IMR-90 (cell line): ENCODE measurements at regions not wholly inside any gene's neighbourhood (a gene's known extent, or its start where the extent isn't known, plus 50 kb on each side); places are given as distances from the start of the nearest gene placed in this dataset.

Experiments used
- ATAC-seq: fragments of 200-7000 bp; cut with Tn5 transposase; 2 replicates; pipeline ENCODE4 v1.9.1; 2020; ENCODE audit warnings: low read depth, mild to moderate bottlenecking, moderate library complexity
- BruUV-seq: library from RNA; stranded (reverse); fragments of 400-500 nt; replicated peaks from 2 replicates; lab custom pipeline; 2021; lab: Mats Ljungman, UMichigan
- CTCF ChIA-PET: fragments of 300-600 bp; formaldehyde crosslinking; extraction: SDS; loops from one replicate; lab custom pipeline; 2021; ENCODE audit warnings: antibody characterized with exemption; lab: Yijun Ruan, JAX
- POLR2A ChIA-PET: fragments of 300-600 bp; sonication (Branson Sonifier 250); formaldehyde crosslinking; loops from one replicate; lab custom pipeline; 2022; ENCODE audit warnings: antibody characterized with exemption; ENCODE audit not compliant: unreplicated experiment; lab: Charles Lee
- DNase-seq: peaks from one replicate; pipeline ENCODE4 v3.0.0; 2013
- H2AFZ ChIP-seq: replicated peaks from 2 replicates; pipeline ENCODE3; 2013; ENCODE audit warnings: low read length, mild to moderate bottlenecking; ENCODE audit not compliant: poor library complexity
- H2AK5ac ChIP-seq: 2 replicates; pipeline ENCODE4 v1.6.1; 2013; ENCODE audit warnings: low read depth, low read length, inconsistent platforms
- H2AK9ac ChIP-seq: replicated peaks from 2 replicates; pipeline ENCODE3; 2013; ENCODE audit warnings: mild to moderate bottlenecking, low read depth, low read length, moderate library complexity; ENCODE audit not compliant: poor library complexity
- H2BK120ac ChIP-seq: 2 replicates; pipeline ENCODE4 v1.6.1; 2013; ENCODE audit warnings: low read depth, low read length, inconsistent platforms
- H2BK15ac ChIP-seq: 3 replicates; pipeline ENCODE4 v1.6.1; 2013; ENCODE audit warnings: low read depth, low read length, inconsistent platforms
- H2BK20ac ChIP-seq: 2 replicates; pipeline ENCODE4 v1.6.1; 2013; ENCODE audit warnings: low read depth, mild to moderate bottlenecking, inconsistent platforms, low read length, moderate library complexity
- H2BK5ac ChIP-seq: 2 replicates; pipeline ENCODE4 v1.6.1; 2013; ENCODE audit warnings: mild to moderate bottlenecking, low read depth, low read length, inconsistent platforms; ENCODE audit not compliant: poor library complexity, severe bottlenecking
- H3K14ac ChIP-seq: replicated peaks from 2 replicates; pipeline ENCODE4 v1.6.1; 2013; ENCODE audit warnings: low read depth, low read length, inconsistent platforms
- H3K18ac ChIP-seq: 2 replicates; pipeline ENCODE4 v1.6.1; 2013; ENCODE audit warnings: low read depth, low read length, control low read depth
- H3K23ac ChIP-seq: 2 replicates; pipeline ENCODE4 v1.6.1; 2013; ENCODE audit warnings: low read depth, low read length, inconsistent platforms
- H3K27ac ChIP-seq: 2 replicates; pipeline ENCODE4 v1.5.1; 2013; ENCODE audit warnings: mild to moderate bottlenecking, control low read depth, low read length; ENCODE audit not compliant: insufficient read depth
- H3K27me3 ChIP-seq: 2 replicates; pipeline ENCODE4 v1.6.1; 2013; ENCODE audit warnings: low read length; ENCODE audit not compliant: control insufficient read depth, insufficient read depth
- H3K36me3 ChIP-seq: 2 replicates; pipeline ENCODE4 v1.6.1; 2013; ENCODE audit warnings: low read length, mixed read lengths; ENCODE audit not compliant: control insufficient read depth, insufficient read depth
- H3K4ac ChIP-seq: 2 replicates; pipeline ENCODE4 v1.6.1; 2013; ENCODE audit warnings: low read depth, low read length, inconsistent platforms
- H3K4me1 ChIP-seq: 2 replicates; pipeline ENCODE4 v1.6.1; 2013; ENCODE audit warnings: low read length, mixed read lengths; ENCODE audit not compliant: control insufficient read depth, insufficient read depth
- H3K4me2 ChIP-seq: 2 replicates; pipeline ENCODE4 v1.6.1; 2013; ENCODE audit warnings: low read depth, mild to moderate bottlenecking, control low read depth, low read length, moderate library complexity
- H3K4me3 ChIP-seq: 2 replicates; pipeline ENCODE4 v1.5.1; 2013; ENCODE audit warnings: low read depth, mild to moderate bottlenecking, control low read depth, low read length, moderate library complexity; ENCODE audit not compliant: insufficient read depth
- H3K56ac ChIP-seq: 2 replicates; pipeline ENCODE4 v1.6.1; 2013; ENCODE audit warnings: low read length, inconsistent platforms; ENCODE audit not compliant: insufficient read depth; ENCODE audit errors: extremely low read depth
- H3K79me1 ChIP-seq, 2 experiments: 2 replicates each; pipeline ENCODE4 v1.6.1; 2013; ENCODE audit warnings: low read length in 2 of 2, inconsistent platforms in 1 of 2, low read depth in 1 of 2
- H3K9ac ChIP-seq: 2 replicates; pipeline ENCODE4 v1.6.1; 2013; ENCODE audit warnings: low read depth, low read length, control low read depth
- H3K9me1 ChIP-seq: 2 replicates; pipeline ENCODE4 v1.6.1; 2013; ENCODE audit warnings: low read length, inconsistent platforms; ENCODE audit not compliant: insufficient read depth
- H3K9me3 ChIP-seq: 2 replicates; pipeline ENCODE4 v1.6.1; 2013; ENCODE audit warnings: low read length; ENCODE audit not compliant: control insufficient read depth, insufficient read depth
- H4K20me1 ChIP-seq: 2 replicates; pipeline ENCODE4 v1.6.1; 2013; ENCODE audit warnings: low read length, inconsistent platforms; ENCODE audit not compliant: insufficient read depth
- H4K5ac ChIP-seq: 2 replicates; pipeline ENCODE4 v1.6.1; 2013; ENCODE audit warnings: mild to moderate bottlenecking, low read depth, low read length, control low read depth
- H4K8ac ChIP-seq, 2 experiments: 2 replicates each; pipeline ENCODE4 v1.6.1; 2013; ENCODE audit warnings: low read depth in 2 of 2, low read length in 2 of 2, control low read depth in 1 of 2, inconsistent platforms in 1 of 2
- H4K91ac ChIP-seq: 2 replicates; pipeline ENCODE4 v1.6.1; 2013; ENCODE audit warnings: low read depth, low read length, inconsistent platforms; ENCODE audit not compliant: insufficient read depth
- BHLHE40 ChIP-seq: fragments of 150-350 bp; IDR thresholded peaks from 2 replicates; pipeline ENCODE4 v1.6.1; 2016; ENCODE audit warnings: mild to moderate bottlenecking, low read depth, low read length
- CHD1 ChIP-seq: IDR thresholded peaks from 2 replicates; pipeline ENCODE4 v1.6.1; 2012; ENCODE audit warnings: low read depth, low read length, improper control_type of control experiment
- FOS ChIP-seq: fragments of 150-350 bp; IDR thresholded peaks from 2 replicates; pipeline ENCODE4 v1.6.1; 2016; ENCODE audit warnings: low read depth, low read length
- MAFK ChIP-seq: IDR thresholded peaks from 2 replicates; pipeline ENCODE4 v1.6.1; 2012; ENCODE audit warnings: low read depth, low read length, improper control_type of control experiment
- MAZ ChIP-seq: IDR thresholded peaks from 2 replicates; pipeline ENCODE4 v1.6.1; 2012; ENCODE audit warnings: low read depth, mild to moderate bottlenecking, low read length, improper control_type of control experiment, moderate library complexity, borderline replicate concordance
- MXI1 ChIP-seq: IDR thresholded peaks from 2 replicates; pipeline ENCODE4 v1.6.1; 2012; ENCODE audit warnings: low read depth, mild to moderate bottlenecking, low read length, moderate library complexity, borderline replicate concordance
- NFE2L2 ChIP-seq: fragments of 150-350 bp; IDR thresholded peaks from 2 replicates; pipeline ENCODE4 v1.6.1; 2016; ENCODE audit warnings: low read depth, mild to moderate bottlenecking, low read length
- POLR2A ChIP-seq: IDR thresholded peaks from 2 replicates; pipeline ENCODE4 v1.6.1; 2012; ENCODE audit warnings: mild to moderate bottlenecking, low read depth, low read length
- RAD21 ChIP-seq: IDR thresholded peaks from 2 replicates; pipeline ENCODE4 v1.6.1; 2012; ENCODE audit warnings: low read length, improper control_type of control experiment
- RCOR1 ChIP-seq: IDR thresholded peaks from 2 replicates; pipeline ENCODE4 v1.6.1; 2012; ENCODE audit warnings: mild to moderate bottlenecking, low read length, improper control_type of control experiment; ENCODE audit not compliant: insufficient replicate concordance
- RFX5 ChIP-seq: IDR thresholded peaks from 2 replicates; pipeline ENCODE4 v1.8.0; 2012; ENCODE audit warnings: low read depth, mild to moderate bottlenecking, low read length, moderate library complexity
- SMC3 ChIP-seq: fragments of 150-350 bp; IDR thresholded peaks from 2 replicates; pipeline ENCODE4 v1.6.1; 2016; ENCODE audit warnings: low read depth, mild to moderate bottlenecking, antibody characterized with exemption, low read length, moderate library complexity
- WGBS, 2 experiments: methylation state at CpG; one replicate each; pipeline versions ENCODE4 v1.1.5 to v1.1.7; 2013; ENCODE audit warnings: missing lambda C conversion rate in 2 of 2; ENCODE audit not compliant: insufficient read length in 1 of 2; ENCODE audit errors: extremely low coverage in 2 of 2; 5-methylcytosine and 5-hydroxymethylcytosine counted together
- dilution Hi-C: fragments of 300-500 bp; cut with HindIII; formaldehyde crosslinking; loops from one replicate; pipeline ENCODE4 v1.14.3; 2018; ENCODE audit warnings: low sequenced_read_pairs; ENCODE audit not compliant: unreplicated experiment
- in situ Hi-C: fragments of 300-500 bp; cut with MboI; formaldehyde crosslinking; loops from 3 replicates; pipeline ENCODE4 v1.14.3; 2019; ENCODE audit warnings: low sequenced_read_pairs, inconsistent platforms, mixed read lengths
- intact Hi-C: fragments of 100-400 bp; cut with micrococcal nuclease; formaldehyde crosslinking; loops from 2 replicates; pipeline ENCODE4 v1.10.0; 2022
- TF ChIP-seq, protein P1 (sequence below): conservative IDR thresholded peaks from 2 replicates; pipeline ENCODE4 v1.5.1; 2012; ENCODE audit warnings: mild to moderate bottlenecking, low read depth, low read length, improper control_type of control experiment
- TF ChIP-seq, protein P2 (sequence below): fragments of 150-350 bp; IDR thresholded peaks from 2 replicates; pipeline ENCODE4 v1.6.1; 2016; ENCODE audit warnings: low read depth, mild to moderate bottlenecking, low read length, moderate library complexity, borderline replicate concordance

DNA sequence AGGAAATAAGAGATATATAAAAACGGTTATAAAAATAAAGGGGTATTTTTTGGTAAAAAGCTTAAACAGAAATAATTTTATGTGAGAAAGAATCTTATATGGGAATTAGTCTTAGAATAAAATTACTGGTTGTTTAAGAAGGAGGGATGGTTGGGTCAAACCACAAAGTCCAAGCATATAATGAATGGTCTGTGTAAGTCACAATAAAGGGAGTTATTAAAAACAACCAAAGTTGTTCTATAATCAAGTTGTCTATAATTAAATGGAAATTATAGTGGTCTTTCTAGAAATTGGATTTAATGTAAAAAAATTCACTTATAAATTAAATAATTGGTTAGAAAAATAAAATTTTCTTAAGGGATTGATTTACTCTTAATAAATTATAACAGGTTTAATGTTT, 304.8 kb downstream of the POM121L12 start:
- Histone ChIP-seq H2AK9ac (no peak overlapping the region), H3K56ac (no peak overlapping the region), H3K27me3 (no peaks in the 10 kb centered on the region), H4K20me1 (no peaks in the 10 kb centered on the region), H3K9ac (no peak overlapping the region), H3K36me3 (no peaks in the 10 kb centered on the region), H3K4ac (no peak overlapping the region), H2BK5ac (no peak overlapping the region), H3K4me2 (no peak overlapping the region), H4K91ac (no peak overlapping the region), H4K8ac (no peak overlapping the region), H4K5ac (no peak overlapping the region), H3K18ac (no peak overlapping the region), H2AFZ (no peak overlapping the region), H3K14ac (no peak overlapping the region), H2BK20ac (no peak overlapping the region), H2BK15ac (no peak overlapping the region), H2AK5ac (no peak overlapping the region), H3K9me3 (no peaks in the 10 kb centered on the region; the same call in none of the 2 replicates), H3K4me1 (no peaks in the 10 kb centered on the region), H3K9me1 (no peaks in the 10 kb centered on the region), H3K27ac (no peak overlapping the region), H3K79me1 (no peaks in the 10 kb centered on the region), H2BK120ac (no peak overlapping the region), H3K23ac (no peak overlapping the region), H3K4me3 (no peak overlapping the region)
- DNase-seq (no peak), ATAC-seq (no peak)
- CTCF ChIA-PET: no interaction called here
- 100% methylated on average over 1 of the region's 1 CpG; no CpG with 5 or more reads in 1 of the 2 experiments for WGBS, 2 experiments
- TF ChIP-seq POLR2A (no peak), MAFK (no peak), CHD1 (no peak), SMC3 (no peak), RFX5 (no peak), RCOR1 (no peak), BHLHE40 (no peak), NFE2L2 (no peak), RAD21 (no peak), MAZ (no peak), FOS (no peak), MXI1 (no peak)
- TF ChIP-seq, protein P1, sequence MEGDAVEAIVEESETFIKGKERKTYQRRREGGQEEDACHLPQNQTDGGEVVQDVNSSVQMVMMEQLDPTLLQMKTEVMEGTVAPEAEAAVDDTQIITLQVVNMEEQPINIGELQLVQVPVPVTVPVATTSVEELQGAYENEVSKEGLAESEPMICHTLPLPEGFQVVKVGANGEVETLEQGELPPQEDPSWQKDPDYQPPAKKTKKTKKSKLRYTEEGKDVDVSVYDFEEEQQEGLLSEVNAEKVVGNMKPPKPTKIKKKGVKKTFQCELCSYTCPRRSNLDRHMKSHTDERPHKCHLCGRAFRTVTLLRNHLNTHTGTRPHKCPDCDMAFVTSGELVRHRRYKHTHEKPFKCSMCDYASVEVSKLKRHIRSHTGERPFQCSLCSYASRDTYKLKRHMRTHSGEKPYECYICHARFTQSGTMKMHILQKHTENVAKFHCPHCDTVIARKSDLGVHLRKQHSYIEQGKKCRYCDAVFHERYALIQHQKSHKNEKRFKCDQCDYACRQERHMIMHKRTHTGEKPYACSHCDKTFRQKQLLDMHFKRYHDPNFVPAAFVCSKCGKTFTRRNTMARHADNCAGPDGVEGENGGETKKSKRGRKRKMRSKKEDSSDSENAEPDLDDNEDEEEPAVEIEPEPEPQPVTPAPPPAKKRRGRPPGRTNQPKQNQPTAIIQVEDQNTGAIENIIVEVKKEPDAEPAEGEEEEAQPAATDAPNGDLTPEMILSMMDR: no peak
- TF ChIP-seq, protein P2, sequence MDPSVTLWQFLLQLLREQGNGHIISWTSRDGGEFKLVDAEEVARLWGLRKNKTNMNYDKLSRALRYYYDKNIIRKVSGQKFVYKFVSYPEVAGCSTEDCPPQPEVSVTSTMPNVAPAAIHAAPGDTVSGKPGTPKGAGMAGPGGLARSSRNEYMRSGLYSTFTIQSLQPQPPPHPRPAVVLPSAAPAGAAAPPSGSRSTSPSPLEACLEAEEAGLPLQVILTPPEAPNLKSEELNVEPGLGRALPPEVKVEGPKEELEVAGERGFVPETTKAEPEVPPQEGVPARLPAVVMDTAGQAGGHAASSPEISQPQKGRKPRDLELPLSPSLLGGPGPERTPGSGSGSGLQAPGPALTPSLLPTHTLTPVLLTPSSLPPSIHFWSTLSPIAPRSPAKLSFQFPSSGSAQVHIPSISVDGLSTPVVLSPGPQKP: no peak
- POLR2A ChIA-PET: no interaction called here
- in situ Hi-C loops (no loop called here), intact Hi-C loops (no loop called here), dilution Hi-C loops (no loop called here)
- no TSS peak for BruUV-seq
